BLaER1 treated with 17β-estradiol and CSF1 and Interleukin-3, amounts not matched to agents 10 nM and 100 nM (cell line): ENCODE measurements at regions not wholly inside any gene's neighbourhood (a gene's known extent, or its start where the extent isn't known, plus 50 kb on each side); places are given as distances from the start of the nearest gene placed in this dataset.

ENCODE experiments used
- H3K27ac ChIP-seq, 11 experiments: shearing (Covaris generic); formaldehyde crosslinking; 2 replicates each; pipeline ENCODE4 v1.8.1; 2022
- H3K27me3 ChIP-seq, 11 experiments: shearing (Covaris generic); formaldehyde crosslinking; 2 replicates each; pipeline ENCODE4 v1.8.1; 2022
- H3K36me3 ChIP-seq, 11 experiments: shearing (Covaris generic); formaldehyde crosslinking; 2 replicates each; pipeline ENCODE4 v1.8.1; 2022
- H3K4me1 ChIP-seq, 10 experiments: shearing (Covaris generic); formaldehyde crosslinking; 2 replicates each; pipeline ENCODE4 v1.8.1; 2022
- H3K4me2 ChIP-seq, 11 experiments: shearing (Covaris generic); formaldehyde crosslinking; 2 replicates each; pipeline ENCODE4 v1.8.1; 2022
- H3K4me3 ChIP-seq, 10 experiments: shearing (Covaris generic); formaldehyde crosslinking; 2 replicates each; pipeline ENCODE4 v1.8.1; 2022
- H3K9ac ChIP-seq, 11 experiments: shearing (Covaris generic); formaldehyde crosslinking; 2 replicates each; pipeline ENCODE4 v1.8.1; 2022
- H3K9me3 ChIP-seq, 11 experiments: shearing (Covaris generic); formaldehyde crosslinking; replicated peaks in 1 of 11; 2 replicates each; pipeline ENCODE4 v1.8.1; 2022
- H4K20me1 ChIP-seq, 11 experiments: shearing (Covaris generic); formaldehyde crosslinking; 2 replicates each; pipeline ENCODE4 v1.8.1; 2022
- Cebpa-rat ChIP-seq, 11 experiments: shearing (Covaris generic); IDR thresholded peaks; 2 replicates each; pipeline ENCODE4 v1.8.1; 2022

- H3K27me3 ChIP-seq = no peaks in the 10 kb centered on the region
- H3K36me3 ChIP-seq = no peaks in the 10 kb centered on the region
- H3K4me3 ChIP-seq = no peak overlapping the region
- no peak overlapping the region for H3K4me2 ChIP-seq
- H3K9ac ChIP-seq = no peak overlapping the region
- H3K9me3 ChIP-seq = no peaks in the 10 kb centered on the region
- no peak for TF ChIP-seq Cebpa-rat (IDR thresholded peaks at IDR 0.05)
- H3K4me1 ChIP-seq = no peaks in the 10 kb centered on the region
- H3K27ac ChIP-seq = no peak overlapping the region
- no peaks in the 10 kb centered on the region for H4K20me1 ChIP-seq
These were observed 391.3 kb downstream of the TDRD3 start for GRCh38 chr13:60788156-60788829.

- H3K27me3 ChIP-seq = no peaks in the 10 kb centered on the region
- H3K4me3 ChIP-seq = no peak overlapping the region
- H3K4me1 ChIP-seq = no peaks in the 10 kb centered on the region
- no peak overlapping the region for H3K27ac ChIP-seq
- no peak overlapping the region for H3K4me2 ChIP-seq
- no peak overlapping the region for H3K9ac ChIP-seq
- TF ChIP-seq Cebpa-rat (IDR thresholded peaks at IDR 0.05) = no peak
- no peaks in the 10 kb centered on the region for H3K36me3 ChIP-seq
- H4K20me1 ChIP-seq = no peaks in the 10 kb centered on the region
- H3K9me3 ChIP-seq = 0 out of 22 replicates have a peak, but pooled peaks cover 0 to 3% (median 0%) of the 10 kb centered on the region in 11 experiments
These were observed 390.1 kb downstream of the TDRD3 start for GRCh38 chr13:60787083-60787482.

GRCh38 chr13:60772726-60773125, 375.7 kb downstream of the TDRD3 start:
- Histone ChIP-seq H3K36me3 (no peaks in the 10 kb centered on the region), H4K20me1 (no peaks in the 10 kb centered on the region), H3K27ac (no peak overlapping the region), H3K4me3 (no peak overlapping the region), H3K4me1 (no peaks in the 10 kb centered on the region), H3K27me3 (no peaks in the 10 kb centered on the region), H3K9ac (no peak overlapping the region), H3K9me3 (peaks cover 0 to 6% (median 0%) of the 10 kb centered on the region in 11 experiments; a peak in 2 of 22 replicates), H3K4me2 (no peak overlapping the region)
- no peak for TF ChIP-seq Cebpa-rat (IDR thresholded peaks at IDR 0.05)

GRCh38 chr13:60765700-60766411, 368.8 kb downstream of the TDRD3 start:
- Histone ChIP-seq H3K4me2 (peak overlapping the region in 1 of 11 experiments; percentile 7; a peak in 1 of 22 replicates), H3K36me3 (no peaks in the 10 kb centered on the region)
- no peak for TF ChIP-seq Cebpa-rat (IDR thresholded peaks at IDR 0.05)

GRCh38 chr13:60759499-60759898, 362.5 kb downstream of the TDRD3 start:
- no peak for TF ChIP-seq Cebpa-rat (IDR thresholded peaks at IDR 0.05)
- Histone ChIP-seq H4K20me1 (no peaks in the 10 kb centered on the region), H3K36me3 (no peaks in the 10 kb centered on the region), H3K9me3 (no peaks in the 10 kb centered on the region), H3K4me2 (no peak overlapping the region), H3K9ac (no peak overlapping the region), H3K4me1 (no peaks in the 10 kb centered on the region), H3K27me3 (no peaks in the 10 kb centered on the region), H3K4me3 (no peak overlapping the region), H3K27ac (no peak overlapping the region)

More at GRCh38 chr13:60765700-60766411, 368.8 kb downstream of the TDRD3 start:
- peaks cover 0 to 5% (median 0%) of the 10 kb centered on the region in 10 experiments; a peak in 2 of 20 replicates for H3K4me1 ChIP-seq
- no peak overlapping the region for H3K4me3 ChIP-seq
- H3K9me3 ChIP-seq = no peaks in the 10 kb centered on the region
- H3K27ac ChIP-seq = no peak overlapping the region
- no peak overlapping the region for H3K9ac ChIP-seq
- no peaks in the 10 kb centered on the region for H4K20me1 ChIP-seq
- H3K27me3 ChIP-seq = no peaks in the 10 kb centered on the region

GRCh38 chr13:60758637-60759036, 361.6 kb downstream of the TDRD3 start:
- Histone ChIP-seq H3K4me2 (no peak overlapping the region), H3K27me3 (no peaks in the 10 kb centered on the region), H3K9me3 (no peaks in the 10 kb centered on the region), H4K20me1 (no peaks in the 10 kb centered on the region), H3K4me3 (no peak overlapping the region), H3K36me3 (no peaks in the 10 kb centered on the region), H3K4me1 (0 out of 20 replicates have a peak, but pooled peaks cover 0 to 6% (median 0%) of the 10 kb centered on the region in 10 experiments), H3K27ac (no peak overlapping the region), H3K9ac (no peak overlapping the region)
- no peak for TF ChIP-seq Cebpa-rat (IDR thresholded peaks at IDR 0.05)

- Histone ChIP-seq H3K9ac (no peak overlapping the region), H3K4me3 (no peak overlapping the region), H3K27me3 (no peaks in the 10 kb centered on the region), H3K36me3 (no peaks in the 10 kb centered on the region), H3K4me2 (no peak overlapping the region), H4K20me1 (no peaks in the 10 kb centered on the region), H3K9me3 (no peaks in the 10 kb centered on the region), H3K27ac (no peak overlapping the region), H3K4me1 (0 out of 20 replicates have a peak, but pooled peaks cover 0 to 6% (median 0%) of the 10 kb centered on the region in 10 experiments)
- TF ChIP-seq Cebpa-rat (IDR thresholded peaks at IDR 0.05) = no peak
These were observed 360.6 kb downstream of the TDRD3 start for GRCh38 chr13:60757501-60758215.

GRCh38 chr13:60756306-60756705, 359.3 kb downstream of the TDRD3 start:
- Histone ChIP-seq H3K36me3 (no peaks in the 10 kb centered on the region), H3K4me2 (no peak overlapping the region), H3K9me3 (no peaks in the 10 kb centered on the region), H3K4me3 (no peak overlapping the region), H3K27me3 (no peaks in the 10 kb centered on the region), H3K9ac (no peak overlapping the region), H3K27ac (no peak overlapping the region), H4K20me1 (no peaks in the 10 kb centered on the region), H3K4me1 (0 out of 20 replicates have a peak, but pooled peaks cover 0 to 6% (median 0%) of the 10 kb centered on the region in 10 experiments)
- no peak for TF ChIP-seq Cebpa-rat (IDR thresholded peaks at IDR 0.05)
